ENCODE measurements at regions not wholly inside any gene's neighbourhood (a gene's known extent, or its start where the extent isn't known, plus 50 kb on each side); places are given as distances from the start of the nearest gene placed in this dataset.

- no peak for TF ChIP-seq REST (IDR thresholded peaks at IDR 0.05; ENCODE audit: borderline replicate concordance)
- TF ChIP-seq REST (CRISPR knock-in tag; IDR thresholded peaks at IDR 0.05; ENCODE audit: low read depth) = no peak
- no peak for TF ChIP-seq ZBTB49 (CRISPR knock-in tag; IDR thresholded peaks at IDR 0.05; ENCODE audit: borderline replicate concordance)
- TF ChIP-seq GTF3C2 (IDR thresholded peaks at IDR 0.05; ENCODE audit: borderline replicate concordance, extremely low read depth, insufficient read length) = no peak
- no peak for TF ChIP-seq ZNF253 (CRISPR knock-in tag; conservative IDR thresholded peaks at IDR 0.05)
- TF ChIP-seq SPI1 (IDR thresholded peaks at IDR 0.05; ENCODE audit: borderline replicate concordance, low read depth, low read length) = no peak
- TF ChIP-seq MYBL2 (IDR thresholded peaks at IDR 0.05; ENCODE audit: low read depth) = no peak
- no peak for TF ChIP-seq MYBL2 (CRISPR knock-in tag; IDR thresholded peaks at IDR 0.05; ENCODE audit: borderline replicate concordance)
- TF ChIP-seq CHD2 (IDR thresholded peaks at IDR 0.05; ENCODE audit: low read depth, low read length) = no peak
Observed at GRCh38 chr1:182192966-182193365, 131.5 kb upstream of the ZNF648 start (continued).

Measured in K562 (cell line).